HG03354 (cell line): ENCODE measurements at regions not wholly inside any gene's neighbourhood (a gene's known extent, or its start where the extent isn't known, plus 50 kb on each side); places are given as distances from the start of the nearest gene placed in this dataset.

ENCODE experiments used
- ATAC-seq: cut with Tn5 transposase; IDR thresholded peaks from one replicate; pipeline ENCODE4 v1.9.1; 2021; ENCODE audit warnings: mild to moderate bottlenecking; ENCODE audit not compliant: unreplicated experiment, poor library complexity, severe bottlenecking

DNA sequence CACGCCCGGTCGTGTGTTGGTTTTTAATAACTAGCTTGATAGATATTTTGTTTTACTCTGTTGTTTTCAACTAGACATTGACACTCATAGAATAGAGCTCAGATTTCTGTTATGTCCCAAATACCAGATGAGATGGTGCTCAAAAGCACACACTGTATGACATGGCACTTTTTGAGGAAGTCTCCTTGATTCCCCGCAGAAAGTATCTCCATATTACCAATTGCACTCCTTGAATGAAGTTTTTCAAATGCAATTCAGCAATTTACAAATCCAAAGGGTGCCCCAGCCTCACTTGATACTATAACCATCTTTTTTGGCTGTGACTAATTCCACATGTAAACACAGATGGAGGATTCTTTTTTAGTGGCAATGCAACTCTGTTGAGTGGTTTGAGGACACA is 92.0 kb upstream of the IGF1R start:
- no peak for ATAC-seq

DNA sequence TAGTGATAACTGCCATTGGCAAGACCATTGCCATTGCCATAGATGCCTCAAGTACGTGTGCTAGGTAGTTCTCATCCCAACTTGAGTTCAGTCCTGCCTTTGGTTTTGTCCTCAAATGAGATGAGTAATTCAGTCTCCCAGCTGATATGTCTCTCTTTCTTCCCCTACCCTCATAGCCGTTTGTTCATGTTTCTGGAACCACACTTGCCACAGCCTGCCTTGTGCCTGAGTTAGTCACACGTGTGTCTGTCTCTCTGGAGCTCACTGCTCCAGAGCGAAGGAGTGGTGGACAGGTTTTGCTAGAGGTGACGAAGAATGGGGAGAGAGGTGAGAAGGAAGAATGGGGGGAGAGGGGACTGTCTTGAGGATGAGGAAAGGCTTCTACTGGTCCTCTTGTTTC is 88.0 kb upstream of the IGF1R start:
- no peak for ATAC-seq

GRCh38 chr15:98561169-98561941 is 87.0 kb upstream of the IGF1R start:
- ATAC-seq = no peak

DNA sequence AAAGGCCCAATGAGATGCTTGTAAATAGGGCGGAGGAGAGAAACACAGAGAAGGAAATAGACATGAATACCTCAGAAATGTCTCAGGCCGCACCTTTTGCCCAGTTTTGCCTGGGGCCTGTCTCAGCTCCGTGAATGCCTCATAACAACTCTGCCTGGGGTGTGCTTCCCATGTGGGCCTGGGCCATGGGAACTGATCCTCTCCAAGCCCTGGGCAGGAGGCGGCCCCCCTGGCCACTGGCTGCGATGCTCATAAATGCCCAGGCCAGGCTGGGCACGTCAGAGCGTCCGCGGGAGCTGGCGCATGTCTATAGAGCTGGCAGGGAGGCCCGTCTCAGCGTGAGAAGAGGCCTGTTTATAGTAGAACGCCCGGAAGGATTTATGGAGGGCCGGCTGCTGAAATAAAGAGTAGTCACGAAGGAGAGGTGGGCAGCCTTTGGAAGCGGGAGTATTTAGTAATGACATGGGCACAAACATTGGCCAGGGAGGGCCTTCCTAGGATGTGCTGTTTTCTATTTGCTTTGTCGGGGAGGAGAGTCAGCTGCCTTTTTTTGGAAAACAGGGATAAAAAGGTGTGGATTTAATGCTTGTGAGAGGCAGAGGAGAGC is 85.9 kb upstream of the IGF1R start:
- no peak for ATAC-seq

- ATAC-seq = no peak
These were observed 82.8 kb upstream of the IGF1R start for GRCh38 chr15:98565566-98565965.

GRCh38 chr15:98567951-98568350 is 80.4 kb upstream of the IGF1R start:
- no peak for ATAC-seq

DNA sequence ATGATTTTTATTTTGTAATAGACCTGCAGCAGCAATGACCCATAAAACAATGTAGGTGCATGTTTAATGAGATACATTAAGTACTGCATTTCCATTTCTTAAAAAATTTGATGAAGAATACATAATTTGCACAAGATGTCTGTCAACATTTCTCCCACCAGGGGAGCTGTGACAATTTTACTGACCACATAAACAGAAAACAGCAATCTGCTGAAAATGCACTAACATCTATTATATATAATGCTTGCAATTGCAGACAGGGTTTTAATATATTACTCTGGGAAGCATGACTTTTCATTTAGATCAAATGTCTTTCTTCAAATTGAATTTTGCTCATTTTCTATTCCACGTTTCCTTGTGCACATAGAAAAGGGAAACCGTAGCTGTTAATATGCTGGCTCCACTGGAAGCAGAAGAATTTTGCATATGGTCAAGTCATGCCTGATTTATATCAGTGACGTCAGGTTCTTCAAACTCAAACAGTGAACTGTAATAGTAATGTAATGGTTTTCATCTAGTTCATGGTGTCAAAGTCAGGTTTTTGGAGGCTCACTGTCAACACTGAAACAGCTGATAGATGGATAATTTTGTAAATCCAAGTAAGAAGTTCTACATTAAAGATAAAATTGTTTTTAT is 79.8 kb upstream of the IGF1R start:
- ATAC-seq = no peak

DNA sequence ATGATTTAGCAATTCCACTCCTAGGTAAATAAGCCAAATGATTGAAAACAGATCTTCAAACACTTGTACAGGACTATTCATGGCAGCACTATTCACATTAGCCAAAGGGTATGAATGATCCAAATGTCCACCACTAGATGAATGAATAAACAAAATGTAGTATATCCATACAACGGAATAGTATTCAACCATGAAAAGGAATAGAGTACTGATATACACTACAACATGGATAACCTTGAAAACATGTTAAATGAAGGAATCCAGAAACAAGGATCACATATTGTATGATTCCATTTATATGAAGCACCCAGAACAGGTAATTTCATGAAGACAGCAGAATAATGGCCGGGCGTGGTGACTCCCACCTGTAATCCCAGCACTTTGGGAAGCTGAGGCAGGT is 78.2 kb upstream of the IGF1R start:
- no peak for ATAC-seq

- no peak for ATAC-seq
These were observed 67.8 kb upstream of the IGF1R start for GRCh38 chr15:98580572-98580971.

DNA sequence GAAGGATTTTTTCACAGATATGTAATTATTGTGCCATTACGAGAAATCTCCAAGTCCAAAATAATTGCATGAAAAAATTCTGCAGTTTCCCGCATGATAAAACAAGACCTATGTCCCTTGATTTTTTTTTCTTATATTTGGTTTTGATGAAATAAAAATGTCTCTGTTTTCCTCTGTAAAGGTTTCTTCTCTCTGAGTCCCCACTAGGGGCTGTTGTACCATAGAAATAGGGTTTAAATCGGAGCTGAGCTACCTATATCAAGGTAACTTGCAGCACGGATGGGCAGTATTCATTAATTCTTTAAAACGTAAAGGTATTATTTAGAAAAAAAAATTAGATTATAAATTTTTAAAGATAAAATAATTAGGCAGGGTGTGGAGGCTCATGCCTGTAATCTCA is 66.6 kb upstream of the IGF1R start:
- ATAC-seq = no peak

GRCh38 chr15:98582900-98583554 is 65.3 kb upstream of the IGF1R start:
- ATAC-seq = no peak

- ATAC-seq = no peak
These were observed 64.4 kb upstream of the IGF1R start for GRCh38 chr15:98583771-98584430.

DNA sequence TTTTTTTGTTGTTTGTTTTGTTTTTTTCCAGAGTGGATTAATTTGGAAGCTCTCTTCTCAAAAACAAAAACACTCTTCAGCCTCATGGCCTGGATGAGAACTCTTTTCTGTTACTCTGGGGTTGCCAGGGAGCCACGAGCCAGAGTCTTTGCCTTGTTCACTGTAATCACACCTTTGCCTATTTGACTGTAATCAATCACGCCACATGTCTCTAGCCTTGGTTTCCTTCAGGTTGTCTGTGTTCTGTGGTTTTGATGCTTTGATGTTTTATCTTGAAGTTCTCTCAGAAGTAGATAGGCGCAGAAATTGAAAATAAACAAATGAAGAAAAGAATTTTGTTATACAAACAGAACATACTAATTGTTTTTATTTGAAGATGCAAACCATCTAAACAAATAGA is 62.3 kb upstream of the IGF1R start:
- no peak for ATAC-seq

GRCh38 chr15:98592136-98592535 is 56.2 kb upstream of the IGF1R start:
- no peak for ATAC-seq

DNA sequence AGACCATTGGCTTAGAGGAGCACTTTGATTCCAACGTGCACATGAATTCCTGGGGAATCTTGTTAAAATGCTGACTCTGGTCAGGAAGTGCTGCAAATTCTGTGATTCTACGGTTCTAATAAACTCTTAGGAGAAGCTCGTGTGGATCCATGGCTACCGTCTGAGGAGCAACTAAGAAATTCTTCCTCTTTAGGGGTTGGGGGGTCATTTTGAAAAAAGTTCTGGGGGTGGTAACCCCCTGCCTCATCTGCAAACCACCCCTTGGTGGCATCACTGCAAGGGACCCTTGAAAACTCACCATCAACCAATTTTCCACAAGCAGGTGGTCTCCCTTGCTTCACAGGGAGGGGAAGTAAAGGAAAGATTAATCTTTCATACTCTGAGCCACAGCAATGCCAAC is 52.2 kb upstream of the IGF1R start:
- ATAC-seq = no peak

- ATAC-seq = no peak
These were observed 51.4 kb upstream of the IGF1R start for GRCh38 chr15:98596885-98597392.

DNA sequence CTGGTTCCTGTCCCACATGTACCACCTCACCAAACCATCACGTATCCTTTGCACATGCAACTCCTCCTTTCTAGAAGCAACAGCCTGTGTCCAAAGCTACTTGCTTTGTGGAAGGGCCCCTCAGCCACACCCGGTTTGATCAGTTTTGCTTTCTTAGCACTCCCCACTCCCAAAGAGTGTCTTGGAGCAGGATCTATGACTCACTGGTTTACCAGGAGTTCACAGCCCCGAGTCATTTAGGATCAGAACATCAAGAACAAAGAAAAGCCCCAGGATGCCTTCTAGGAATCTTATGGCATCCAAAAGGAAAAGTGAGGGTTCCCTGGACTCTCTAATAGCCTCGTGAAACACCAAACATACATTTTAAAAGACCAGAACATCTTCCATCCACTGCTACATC is 50.7 kb upstream of the IGF1R start:
- ATAC-seq = no peak
